Neural cell (in vitro differentiated cells): ENCODE measurements at regions not wholly inside any gene's neighbourhood (a gene's known extent, or its start where the extent isn't known, plus 50 kb on each side); places are given as distances from the start of the nearest gene placed in this dataset.
"Not testable (repeated sequence)": the region's sequence is repeated elsewhere in the genome, so short reads cannot be mapped to it uniquely, and the experiment has no call there.

Experiments used
- EZH2 ChIP-seq: fragments of 200-600, 300-800 bp; shearing (Covaris generic), sonication (generic); IDR thresholded peaks from 2 replicates; pipeline ENCODE4 v1.6.1; 2014; ENCODE audit warnings: antibody characterized with exemption, low read length, borderline replicate concordance, mild to moderate bottlenecking; ENCODE audit not compliant: insufficient read depth, poor library complexity, severe bottlenecking
- MXI1 ChIP-seq: fragments of 450-650 bp; conservative IDR thresholded peaks from 2 replicates; pipeline ENCODE4 v1.6.1; 2014; ENCODE audit warnings: antibody characterized with exemption, mild to moderate bottlenecking; ENCODE audit not compliant: poor library complexity, severe bottlenecking
- POLR2AphosphoS5 ChIP-seq: IDR thresholded peaks from 2 replicates; pipeline ENCODE4 v1.6.1; 2012
- TAF1 ChIP-seq: IDR thresholded peaks from 2 replicates; pipeline ENCODE4 v1.6.1; 2012; ENCODE audit warnings: low read depth
- TF ChIP-seq, protein P1 (sequence below): fragments of 450-650 bp; IDR thresholded peaks from 2 replicates; pipeline ENCODE4 v1.5.1; 2014; ENCODE audit warnings: antibody characterized with exemption, mild to moderate bottlenecking, moderate library complexity; ENCODE audit not compliant: poor library complexity, severe bottlenecking
- TF ChIP-seq, protein P2 (sequence below): IDR thresholded peaks from 2 replicates; pipeline ENCODE4 v1.6.1; 2012; ENCODE audit warnings: borderline replicate concordance

DNA sequence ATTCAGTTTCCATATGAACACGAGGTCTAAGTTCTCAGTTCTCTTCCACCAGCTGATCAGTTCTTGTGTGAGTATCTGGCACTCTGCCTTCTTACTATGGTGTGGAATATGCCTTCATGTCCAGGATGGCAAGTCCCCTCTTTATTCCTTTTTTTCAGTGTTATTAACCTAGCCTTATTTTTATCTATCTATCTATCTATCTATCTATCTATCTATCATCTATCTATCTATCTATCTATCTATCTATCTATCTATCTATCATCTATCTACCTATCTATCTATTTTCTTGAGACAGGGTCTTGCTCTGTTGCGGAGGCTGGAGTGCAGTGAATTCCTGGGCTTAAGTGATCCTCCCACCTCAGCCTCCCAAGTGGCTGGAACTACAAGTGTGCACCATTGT lies 329.2 kb upstream of the TNRC6C start:
- TF ChIP-seq, protein P1, sequence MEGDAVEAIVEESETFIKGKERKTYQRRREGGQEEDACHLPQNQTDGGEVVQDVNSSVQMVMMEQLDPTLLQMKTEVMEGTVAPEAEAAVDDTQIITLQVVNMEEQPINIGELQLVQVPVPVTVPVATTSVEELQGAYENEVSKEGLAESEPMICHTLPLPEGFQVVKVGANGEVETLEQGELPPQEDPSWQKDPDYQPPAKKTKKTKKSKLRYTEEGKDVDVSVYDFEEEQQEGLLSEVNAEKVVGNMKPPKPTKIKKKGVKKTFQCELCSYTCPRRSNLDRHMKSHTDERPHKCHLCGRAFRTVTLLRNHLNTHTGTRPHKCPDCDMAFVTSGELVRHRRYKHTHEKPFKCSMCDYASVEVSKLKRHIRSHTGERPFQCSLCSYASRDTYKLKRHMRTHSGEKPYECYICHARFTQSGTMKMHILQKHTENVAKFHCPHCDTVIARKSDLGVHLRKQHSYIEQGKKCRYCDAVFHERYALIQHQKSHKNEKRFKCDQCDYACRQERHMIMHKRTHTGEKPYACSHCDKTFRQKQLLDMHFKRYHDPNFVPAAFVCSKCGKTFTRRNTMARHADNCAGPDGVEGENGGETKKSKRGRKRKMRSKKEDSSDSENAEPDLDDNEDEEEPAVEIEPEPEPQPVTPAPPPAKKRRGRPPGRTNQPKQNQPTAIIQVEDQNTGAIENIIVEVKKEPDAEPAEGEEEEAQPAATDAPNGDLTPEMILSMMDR, result not testable (repeated sequence)
- not testable (repeated sequence) for TF ChIP-seq POLR2AphosphoS5, TAF1, EZH2, MXI1
- TF ChIP-seq, protein P2, sequence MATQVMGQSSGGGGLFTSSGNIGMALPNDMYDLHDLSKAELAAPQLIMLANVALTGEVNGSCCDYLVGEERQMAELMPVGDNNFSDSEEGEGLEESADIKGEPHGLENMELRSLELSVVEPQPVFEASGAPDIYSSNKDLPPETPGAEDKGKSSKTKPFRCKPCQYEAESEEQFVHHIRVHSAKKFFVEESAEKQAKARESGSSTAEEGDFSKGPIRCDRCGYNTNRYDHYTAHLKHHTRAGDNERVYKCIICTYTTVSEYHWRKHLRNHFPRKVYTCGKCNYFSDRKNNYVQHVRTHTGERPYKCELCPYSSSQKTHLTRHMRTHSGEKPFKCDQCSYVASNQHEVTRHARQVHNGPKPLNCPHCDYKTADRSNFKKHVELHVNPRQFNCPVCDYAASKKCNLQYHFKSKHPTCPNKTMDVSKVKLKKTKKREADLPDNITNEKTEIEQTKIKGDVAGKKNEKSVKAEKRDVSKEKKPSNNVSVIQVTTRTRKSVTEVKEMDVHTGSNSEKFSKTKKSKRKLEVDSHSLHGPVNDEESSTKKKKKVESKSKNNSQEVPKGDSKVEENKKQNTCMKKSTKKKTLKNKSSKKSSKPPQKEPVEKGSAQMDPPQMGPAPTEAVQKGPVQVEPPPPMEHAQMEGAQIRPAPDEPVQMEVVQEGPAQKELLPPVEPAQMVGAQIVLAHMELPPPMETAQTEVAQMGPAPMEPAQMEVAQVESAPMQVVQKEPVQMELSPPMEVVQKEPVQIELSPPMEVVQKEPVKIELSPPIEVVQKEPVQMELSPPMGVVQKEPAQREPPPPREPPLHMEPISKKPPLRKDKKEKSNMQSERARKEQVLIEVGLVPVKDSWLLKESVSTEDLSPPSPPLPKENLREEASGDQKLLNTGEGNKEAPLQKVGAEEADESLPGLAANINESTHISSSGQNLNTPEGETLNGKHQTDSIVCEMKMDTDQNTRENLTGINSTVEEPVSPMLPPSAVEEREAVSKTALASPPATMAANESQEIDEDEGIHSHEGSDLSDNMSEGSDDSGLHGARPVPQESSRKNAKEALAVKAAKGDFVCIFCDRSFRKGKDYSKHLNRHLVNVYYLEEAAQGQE, result not testable (repeated sequence)
